ENCODE measurements at regions not wholly inside any gene's neighbourhood (a gene's known extent, or its start where the extent isn't known, plus 50 kb on each side); places are given as distances from the start of the nearest gene placed in this dataset.

- TF ChIP-seq REST (IDR thresholded peaks at IDR 0.05; ENCODE audit: unreplicated experiment) (no peak), ZNF331 (CRISPR knock-in tag; IDR thresholded peaks at IDR 0.05; ENCODE audit: low read depth) (no peak), STAT1 (IDR thresholded peaks at IDR 0.05; ENCODE audit: unreplicated experiment) (no peak), NANOG (IDR thresholded peaks at IDR 0.05; ENCODE audit: borderline replicate concordance) (no peak), EZH2 (IDR thresholded peaks at IDR 0.05; ENCODE audit: low read depth, unreplicated experiment) (no peak)
Observed at GRCh38 chr21:28099001-28099705, 893.5 kb downstream of the LTN1 start (continued).

GRCh38 chr21:28091466-28091865 lies 901.2 kb downstream of the LTN1 start:
- Mint-ChIP-seq H3K36me3 (ENCODE audit: low read depth) (peaks cover 24% of the 10 kb centered on the region; the same call in 2 of the 3 replicates), H3K4me1 (peaks cover 14% of the 10 kb centered on the region), H3K9me3 (peaks cover 24% of the 10 kb centered on the region), H3K27ac (no peak overlapping the region), H3K4me3 (no peak overlapping the region), H3K27me3 (ENCODE audit: insufficient read depth, low read depth, poor library complexity) (peaks cover 12% of the 10 kb centered on the region)
- no peaks in the 10 kb centered on the region for H4K20me1 ChIP-seq (replicated peaks; ENCODE audit: insufficient read depth)
- no peaks in the 10 kb centered on the region for H3K27me3 ChIP-seq (ENCODE audit: insufficient read depth)
- no peak overlapping the region for H3K27ac ChIP-seq (ENCODE audit: low read depth)
- no peaks in the 10 kb centered on the region for H3K79me2 ChIP-seq (replicated peaks; ENCODE audit: insufficient read depth)
- no peak overlapping the region for H2AFZ ChIP-seq
- no peak for ATAC-seq
- H3F3A ChIP-seq (replicated peaks; ENCODE audit: low read depth): no peaks in the 10 kb centered on the region
- H3K4me3 ChIP-seq: no peak overlapping the region
- H3K4me1 ChIP-seq (ENCODE audit: insufficient read depth): no peaks in the 10 kb centered on the region
- H3K9me2 ChIP-seq (ENCODE audit: insufficient read depth): peaks cover under 1% of the 10 kb centered on the region
- DNase-seq (ENCODE audit: low spot score): no peak
- no peaks in the 10 kb centered on the region for H3K36me3 ChIP-seq (ENCODE audit: insufficient read depth)
- no peak overlapping the region for H3K4me2 ChIP-seq
- no peak for TF ChIP-seq REST (IDR thresholded peaks at IDR 0.05; ENCODE audit: unreplicated experiment)
- no peak for TF ChIP-seq JUNB (IDR thresholded peaks at IDR 0.05; ENCODE audit: unreplicated experiment)
- no peak for TF ChIP-seq ZNF114 (CRISPR knock-in tag; IDR thresholded peaks at IDR 0.05)
- TF ChIP-seq NANOG (IDR thresholded peaks at IDR 0.05; ENCODE audit: borderline replicate concordance): no peak
- no peak for TF ChIP-seq ZNF462 (CRISPR knock-in tag; IDR thresholded peaks at IDR 0.05)
- TF ChIP-seq EZH2phosphoT487 (IDR thresholded peaks at IDR 0.05; ENCODE audit: unreplicated experiment): no peak
- no peak for TF ChIP-seq EZH2 (IDR thresholded peaks at IDR 0.05; ENCODE audit: low read depth, unreplicated experiment)

All from GM23338 (cell line).